Rectal smooth muscle tissue (tissue), 1 donor: ENCODE measurements at regions not wholly inside any gene's neighbourhood (a gene's known extent, or its start where the extent isn't known, plus 50 kb on each side); places are given as distances from the start of the nearest gene placed in this dataset.

Source experiments
- H3K27ac ChIP-seq: one replicate; pipeline ENCODE4 v1.7.0; 2013; ENCODE audit warnings: low read depth, low read length, inconsistent platforms
- H3K27me3 ChIP-seq: one replicate; pipeline ENCODE4 v1.7.0; 2013; ENCODE audit warnings: low read length; ENCODE audit not compliant: control insufficient read depth, insufficient read depth
- H3K36me3 ChIP-seq: one replicate; pipeline ENCODE4 v1.7.0; 2013; ENCODE audit warnings: low read length; ENCODE audit not compliant: control insufficient read depth, insufficient read depth
- H3K4me1 ChIP-seq: one replicate; pipeline ENCODE4 v1.7.0; 2013; ENCODE audit warnings: low read length; ENCODE audit not compliant: control insufficient read depth, insufficient read depth
- H3K4me3 ChIP-seq: one replicate; pipeline ENCODE4 v1.7.0; 2013; ENCODE audit warnings: low read length
- H3K9ac ChIP-seq: one replicate; pipeline ENCODE4 v1.7.0; 2013; ENCODE audit warnings: low read length

- no peak overlapping the region for H3K27ac ChIP-seq
- no peaks in the 10 kb centered on the region for H3K27me3 ChIP-seq
- no peaks in the 10 kb centered on the region for H3K36me3 ChIP-seq
- H3K9ac ChIP-seq, result no peak overlapping the region
- H3K4me1 ChIP-seq, result no peaks in the 10 kb centered on the region
- H3K4me3 ChIP-seq, result no peak overlapping the region
Measured at GRCh38 chr5:108661590-108662219, 86.0 kb upstream of the FER start.

GRCh38 chr5:108661024-108661423 is 86.7 kb upstream of the FER start:
- Histone ChIP-seq H3K4me3 (no peak overlapping the region), H3K4me1 (no peaks in the 10 kb centered on the region), H3K36me3 (no peaks in the 10 kb centered on the region), H3K9ac (no peak overlapping the region), H3K27me3 (no peaks in the 10 kb centered on the region), H3K27ac (no peak overlapping the region)

DNA sequence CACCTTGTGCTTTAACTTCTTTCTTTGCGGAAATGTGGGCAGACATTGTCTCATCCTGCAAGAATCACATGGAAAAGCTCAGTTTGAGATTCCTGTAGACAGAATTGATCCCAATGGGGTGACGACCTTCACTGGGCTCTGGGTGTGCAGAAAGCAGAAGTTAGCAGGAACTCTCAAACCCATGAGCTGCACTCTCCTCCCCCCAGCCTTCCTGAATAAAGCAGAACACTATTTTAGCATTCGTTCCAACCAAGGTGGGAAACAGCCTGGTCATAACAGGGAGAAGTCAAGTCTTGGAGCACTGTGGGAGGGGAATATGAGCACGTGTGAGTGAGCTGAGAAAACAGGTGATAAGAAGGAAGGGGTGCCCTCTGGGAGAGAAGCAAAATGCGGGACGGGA is 87.4 kb upstream of the FER start:
- no peaks in the 10 kb centered on the region for H3K36me3 ChIP-seq
- no peaks in the 10 kb centered on the region for H3K27me3 ChIP-seq
- H3K9ac ChIP-seq, result no peak overlapping the region
- no peaks in the 10 kb centered on the region for H3K4me1 ChIP-seq
- H3K27ac ChIP-seq, result no peak overlapping the region
- H3K4me3 ChIP-seq, result no peak overlapping the region

- H3K9ac ChIP-seq, result no peak overlapping the region
- H3K36me3 ChIP-seq, result no peaks in the 10 kb centered on the region
- no peaks in the 10 kb centered on the region for H3K27me3 ChIP-seq
- H3K4me3 ChIP-seq, result no peak overlapping the region
- no peak overlapping the region for H3K27ac ChIP-seq
- H3K4me1 ChIP-seq, result no peaks in the 10 kb centered on the region
Measured at GRCh38 chr5:108659531-108659930, 88.2 kb upstream of the FER start.

DNA sequence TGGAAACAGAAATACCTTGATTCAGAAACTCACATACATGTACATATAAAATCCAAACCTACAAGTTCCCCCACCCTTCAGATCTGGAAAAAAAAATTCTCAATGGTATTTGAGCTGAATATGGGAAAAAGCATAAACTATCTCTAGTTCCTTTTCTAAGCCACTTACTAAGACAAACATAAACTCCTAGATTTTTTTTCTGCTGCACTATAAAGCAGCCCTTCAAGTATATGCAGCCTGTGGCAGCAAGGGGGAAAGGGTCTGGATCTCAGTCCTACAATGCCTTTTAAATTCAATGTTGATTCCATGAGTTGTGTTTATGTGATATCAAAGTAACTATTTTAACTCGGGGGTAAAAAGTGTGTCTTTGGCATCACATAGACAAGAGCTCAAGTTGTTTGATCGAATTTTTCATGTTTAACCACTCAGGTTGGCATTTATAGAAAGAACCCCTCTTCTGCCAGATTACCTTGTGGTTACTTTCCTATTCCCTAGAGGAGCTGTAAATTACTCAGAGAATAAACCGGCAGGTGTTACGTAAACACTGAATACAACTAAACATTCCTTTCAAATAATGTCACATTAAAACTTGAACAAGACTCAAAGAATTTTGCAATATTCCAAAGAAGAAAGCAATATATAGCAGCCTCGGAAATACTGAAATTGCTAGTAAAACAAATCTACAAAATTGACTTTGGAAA is 91.8 kb upstream of the FER start:
- H3K36me3 ChIP-seq, result no peaks in the 10 kb centered on the region
- H3K4me1 ChIP-seq, result no peaks in the 10 kb centered on the region
- no peak overlapping the region for H3K4me3 ChIP-seq
- H3K27me3 ChIP-seq, result no peaks in the 10 kb centered on the region
- no peak overlapping the region for H3K9ac ChIP-seq
- no peak overlapping the region for H3K27ac ChIP-seq

DNA sequence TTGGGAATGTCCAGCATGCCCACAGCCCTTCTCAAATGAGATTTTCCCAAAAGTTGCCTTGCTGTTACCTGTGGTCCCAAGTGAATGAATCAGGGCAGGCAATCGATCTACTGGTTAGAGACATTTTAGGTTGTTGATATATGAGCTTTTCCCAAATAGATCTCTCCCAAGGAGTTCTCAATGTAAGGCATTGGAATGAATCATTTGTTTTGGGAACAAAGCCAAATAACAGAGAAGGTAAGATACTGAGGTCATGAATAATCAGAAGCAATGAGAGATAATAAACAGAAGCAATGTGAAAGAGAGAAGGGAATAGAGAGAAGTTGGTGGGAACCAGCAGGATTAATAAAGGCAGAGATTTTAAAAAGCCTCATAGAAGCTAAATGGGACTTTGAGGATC is 93.6 kb upstream of the FER start:
- Histone ChIP-seq H3K27me3 (no peaks in the 10 kb centered on the region), H3K9ac (no peak overlapping the region), H3K27ac (no peak overlapping the region), H3K4me3 (no peak overlapping the region), H3K36me3 (no peaks in the 10 kb centered on the region), H3K4me1 (no peaks in the 10 kb centered on the region)

DNA sequence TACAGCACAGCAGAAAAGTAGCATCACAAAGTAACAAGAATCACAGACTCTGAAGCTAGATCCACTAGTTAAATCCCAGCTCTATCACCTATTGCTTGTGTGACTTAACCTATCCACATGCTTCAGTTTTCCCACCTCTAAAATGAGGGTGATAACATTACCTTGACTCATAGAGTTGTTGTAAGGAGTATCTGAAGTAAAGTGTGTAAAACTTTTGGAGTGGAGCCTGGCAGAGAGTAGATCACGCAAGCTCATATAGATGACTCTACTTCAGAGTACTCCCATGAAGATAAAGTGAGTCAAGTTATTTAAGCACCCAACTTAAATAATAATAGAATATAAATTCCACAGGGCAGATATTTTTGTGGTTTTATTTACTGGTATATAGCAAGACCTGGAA is 94.5 kb upstream of the FER start:
- Histone ChIP-seq H3K27ac (no peak overlapping the region), H3K36me3 (no peaks in the 10 kb centered on the region), H3K4me1 (no peaks in the 10 kb centered on the region), H3K27me3 (no peaks in the 10 kb centered on the region), H3K9ac (no peak overlapping the region), H3K4me3 (no peak overlapping the region)

GRCh38 chr5:108650997-108651396 is 96.7 kb upstream of the FER start:
- Histone ChIP-seq H3K4me1 (no peaks in the 10 kb centered on the region), H3K36me3 (no peaks in the 10 kb centered on the region), H3K9ac (no peak overlapping the region), H3K4me3 (no peak overlapping the region), H3K27ac (no peak overlapping the region), H3K27me3 (no peaks in the 10 kb centered on the region)

- no peak overlapping the region for H3K27ac ChIP-seq
- H3K27me3 ChIP-seq, result no peaks in the 10 kb centered on the region
- H3K4me1 ChIP-seq, result no peaks in the 10 kb centered on the region
- no peaks in the 10 kb centered on the region for H3K36me3 ChIP-seq
- H3K4me3 ChIP-seq, result no peak overlapping the region
- no peak overlapping the region for H3K9ac ChIP-seq
Measured at GRCh38 chr5:108649646-108650045, 98.1 kb upstream of the FER start.

DNA sequence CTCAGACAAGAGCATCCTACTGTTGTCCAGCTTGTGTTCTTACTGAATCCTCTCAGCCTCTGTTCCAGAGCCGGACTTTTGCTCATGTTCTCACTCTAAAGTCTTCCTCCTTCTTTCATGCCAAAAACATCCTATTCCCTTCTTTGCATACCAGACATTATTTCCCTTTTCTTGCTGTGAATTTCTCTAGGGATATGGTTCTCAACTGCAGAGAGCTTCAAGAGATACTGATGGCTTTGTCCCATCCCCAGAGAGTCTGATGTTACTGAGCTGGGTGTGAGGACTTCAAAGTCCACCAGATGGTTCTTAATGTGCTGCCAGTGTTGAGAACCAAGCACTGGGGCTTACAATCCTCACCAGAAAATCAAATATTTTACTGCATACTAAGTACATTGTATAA is 98.6 kb upstream of the FER start:
- Histone ChIP-seq H3K27me3 (no peaks in the 10 kb centered on the region), H3K4me3 (no peak overlapping the region), H3K4me1 (no peaks in the 10 kb centered on the region), H3K27ac (no peak overlapping the region), H3K36me3 (no peaks in the 10 kb centered on the region), H3K9ac (no peak overlapping the region)

- no peak overlapping the region for H3K27ac ChIP-seq
- no peak overlapping the region for H3K9ac ChIP-seq
- H3K27me3 ChIP-seq, result no peaks in the 10 kb centered on the region
- H3K4me1 ChIP-seq, result no peaks in the 10 kb centered on the region
- H3K36me3 ChIP-seq, result no peaks in the 10 kb centered on the region
- no peak overlapping the region for H3K4me3 ChIP-seq
Measured at GRCh38 chr5:108642170-108642906, 105.4 kb upstream of the FER start.

DNA sequence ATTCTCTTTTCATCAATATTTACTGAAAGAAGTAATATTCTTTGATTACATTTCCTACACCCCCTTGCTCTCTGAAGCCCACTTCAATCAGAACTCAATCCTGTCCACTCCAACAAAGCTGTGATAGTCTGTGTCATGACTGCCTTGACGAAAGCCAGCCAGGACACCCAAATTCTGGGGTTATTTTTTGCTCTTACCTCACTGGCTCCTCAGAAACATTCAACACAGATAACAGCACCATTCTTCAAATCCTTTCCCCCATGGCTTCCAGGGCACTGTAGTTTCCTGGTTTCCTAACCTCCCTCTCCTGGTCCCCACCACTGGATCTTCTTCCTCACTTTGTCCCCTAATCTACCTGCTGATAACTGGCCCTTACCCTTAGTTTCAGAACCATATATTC is 106.1 kb upstream of the FER start:
- Histone ChIP-seq H3K27me3 (no peaks in the 10 kb centered on the region), H3K36me3 (no peaks in the 10 kb centered on the region), H3K27ac (no peak overlapping the region)

DNA sequence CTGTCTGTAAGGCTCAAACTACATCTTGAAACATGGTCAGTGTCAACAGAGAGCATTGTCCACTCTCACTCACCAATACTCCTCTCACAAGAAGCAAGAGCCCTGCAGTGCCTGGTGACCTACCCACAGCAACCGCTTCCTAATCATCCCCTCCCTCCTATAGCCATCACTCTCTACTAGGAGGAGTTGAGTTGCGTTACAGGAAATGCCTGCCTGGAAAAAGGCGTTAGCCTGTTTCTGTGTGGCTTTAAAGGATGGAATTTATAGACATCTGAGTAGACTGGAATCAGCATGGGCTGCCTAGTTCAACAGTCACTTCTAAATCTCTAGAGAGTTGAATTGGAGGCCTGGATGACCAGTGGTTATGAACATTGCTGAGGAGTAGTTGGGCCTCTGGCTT is 108.3 kb upstream of the FER start:
- Histone ChIP-seq H3K4me1 (no peaks in the 10 kb centered on the region), H3K9ac (no peak overlapping the region), H3K27me3 (no peaks in the 10 kb centered on the region), H3K4me3 (no peak overlapping the region), H3K36me3 (no peaks in the 10 kb centered on the region), H3K27ac (no peak overlapping the region)

More for the DNA sequence above, 106.1 kb upstream of the FER start:
- Histone ChIP-seq H3K4me3 (no peak overlapping the region), H3K4me1 (no peaks in the 10 kb centered on the region), H3K9ac (no peak overlapping the region)
